Breast epithelium (tissue), 3 donors: ENCODE measurements at regions not wholly inside any gene's neighbourhood (a gene's known extent, or its start where the extent isn't known, plus 50 kb on each side); places are given as distances from the start of the nearest gene placed in this dataset.

ENCODE experiments used
- POLR2A ChIP-seq: fragments of 450-650 bp; IDR thresholded peaks from one replicate; pipeline ENCODE4 v1.6.1; 2016; ENCODE audit warnings: antibody characterized with exemption, mild to moderate bottlenecking, moderate library complexity
- POLR2AphosphoS5 ChIP-seq, 3 donors: sonication (generic); formaldehyde crosslinking; IDR thresholded peaks; one replicate each; pipeline ENCODE4 v1.6.1; 2017; ENCODE audit warnings: antibody characterized with exemption in 3 of 3
- TF ChIP-seq, protein P1 (sequence below), 3 donors: fragments of 450-650 bp; IDR thresholded peaks; one replicate each; pipeline ENCODE4 v1.5.1; 2016 to 2017; ENCODE audit warnings: antibody characterized with exemption in 3 of 3, mild to moderate bottlenecking in 3 of 3, moderate library complexity in 3 of 3

DNA sequence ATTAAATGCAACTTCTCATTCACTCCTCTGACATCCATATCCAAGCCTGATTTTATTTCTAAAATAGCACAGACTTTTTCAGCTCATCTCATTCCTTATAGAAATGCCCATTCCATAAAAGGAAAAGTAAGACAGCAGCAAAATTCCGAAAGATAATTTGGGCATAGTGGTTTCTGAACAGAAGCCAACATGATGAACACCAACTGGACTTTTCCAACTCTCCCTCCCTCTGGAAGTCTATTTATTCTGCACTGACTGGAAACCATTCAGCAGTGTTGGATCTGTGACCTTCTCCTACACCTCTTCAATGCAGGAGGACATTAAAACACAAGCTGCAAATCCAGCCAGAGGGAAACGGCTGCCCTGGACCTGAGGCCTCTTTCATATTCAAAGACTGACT, 306.2 kb upstream of the NT5E start:
- TF ChIP-seq, protein P1, sequence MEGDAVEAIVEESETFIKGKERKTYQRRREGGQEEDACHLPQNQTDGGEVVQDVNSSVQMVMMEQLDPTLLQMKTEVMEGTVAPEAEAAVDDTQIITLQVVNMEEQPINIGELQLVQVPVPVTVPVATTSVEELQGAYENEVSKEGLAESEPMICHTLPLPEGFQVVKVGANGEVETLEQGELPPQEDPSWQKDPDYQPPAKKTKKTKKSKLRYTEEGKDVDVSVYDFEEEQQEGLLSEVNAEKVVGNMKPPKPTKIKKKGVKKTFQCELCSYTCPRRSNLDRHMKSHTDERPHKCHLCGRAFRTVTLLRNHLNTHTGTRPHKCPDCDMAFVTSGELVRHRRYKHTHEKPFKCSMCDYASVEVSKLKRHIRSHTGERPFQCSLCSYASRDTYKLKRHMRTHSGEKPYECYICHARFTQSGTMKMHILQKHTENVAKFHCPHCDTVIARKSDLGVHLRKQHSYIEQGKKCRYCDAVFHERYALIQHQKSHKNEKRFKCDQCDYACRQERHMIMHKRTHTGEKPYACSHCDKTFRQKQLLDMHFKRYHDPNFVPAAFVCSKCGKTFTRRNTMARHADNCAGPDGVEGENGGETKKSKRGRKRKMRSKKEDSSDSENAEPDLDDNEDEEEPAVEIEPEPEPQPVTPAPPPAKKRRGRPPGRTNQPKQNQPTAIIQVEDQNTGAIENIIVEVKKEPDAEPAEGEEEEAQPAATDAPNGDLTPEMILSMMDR (IDR thresholded peaks at IDR 0.05), result no peak
- no peak for TF ChIP-seq POLR2A
- TF ChIP-seq POLR2AphosphoS5 (IDR thresholded peaks at IDR 0.05), result no peak
